Vagina (tissue), 2 donors: ENCODE measurements at regions not wholly inside any gene's neighbourhood (a gene's known extent, or its start where the extent isn't known, plus 50 kb on each side); places are given as distances from the start of the nearest gene placed in this dataset.

Source experiments
- POLR2A ChIP-seq, 2 donors: fragments of 450-650 bp; IDR thresholded peaks; one replicate each; pipeline ENCODE4 v1.6.1; 2017; ENCODE audit warnings: antibody characterized with exemption in 2 of 2, mild to moderate bottlenecking in 2 of 2, moderate library complexity in 2 of 2
- POLR2AphosphoS5 ChIP-seq, 2 donors: sonication (generic); formaldehyde crosslinking; IDR thresholded peaks; one replicate each; pipeline ENCODE4 v1.9.0; 2017; ENCODE audit warnings: antibody characterized with exemption in 2 of 2, mild to moderate bottlenecking in 2 of 2, low read depth in 1 of 2; ENCODE audit not compliant: insufficient read depth in 1 of 2
- TF ChIP-seq, protein P1 (sequence below), 3 experiments: fragments of 450-650 bp in 2 of 3; fragments of 200-600 bp in 1 of 3; sonication (generic) in 1 of 3; IDR thresholded peaks; one replicate each; pipeline ENCODE4 v1.5.1; 2017 to 2019; ENCODE audit warnings: antibody characterized with exemption in 3 of 3, mild to moderate bottlenecking in 2 of 3, moderate library complexity in 2 of 3

DNA sequence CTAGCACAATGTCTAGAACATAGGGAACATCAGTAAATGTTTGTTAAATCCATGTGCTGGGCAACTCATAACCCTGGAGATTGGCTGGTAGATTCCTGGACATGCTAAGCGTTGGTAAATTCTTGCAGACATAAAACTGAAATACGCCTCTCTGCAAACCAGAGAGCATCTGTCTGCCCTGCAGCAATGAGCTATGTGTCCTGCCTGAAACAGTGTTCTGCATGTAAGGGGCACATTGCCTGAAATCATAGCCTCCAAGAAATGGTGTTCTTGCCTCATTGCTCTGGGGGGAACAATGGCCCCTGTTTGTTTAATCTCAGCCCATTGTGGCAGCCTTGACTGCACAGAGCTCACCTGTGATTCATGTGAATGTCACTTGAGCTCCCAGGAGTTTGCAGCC, 113.5 kb upstream of the CCL2 start:
- TF ChIP-seq POLR2A (IDR thresholded peaks at IDR 0.05) (no peak), POLR2AphosphoS5 (IDR thresholded peaks at IDR 0.05; ENCODE audit: insufficient read depth in 1 of 2, low read depth in 1 of 2) (no peak)
- TF ChIP-seq, protein P1, sequence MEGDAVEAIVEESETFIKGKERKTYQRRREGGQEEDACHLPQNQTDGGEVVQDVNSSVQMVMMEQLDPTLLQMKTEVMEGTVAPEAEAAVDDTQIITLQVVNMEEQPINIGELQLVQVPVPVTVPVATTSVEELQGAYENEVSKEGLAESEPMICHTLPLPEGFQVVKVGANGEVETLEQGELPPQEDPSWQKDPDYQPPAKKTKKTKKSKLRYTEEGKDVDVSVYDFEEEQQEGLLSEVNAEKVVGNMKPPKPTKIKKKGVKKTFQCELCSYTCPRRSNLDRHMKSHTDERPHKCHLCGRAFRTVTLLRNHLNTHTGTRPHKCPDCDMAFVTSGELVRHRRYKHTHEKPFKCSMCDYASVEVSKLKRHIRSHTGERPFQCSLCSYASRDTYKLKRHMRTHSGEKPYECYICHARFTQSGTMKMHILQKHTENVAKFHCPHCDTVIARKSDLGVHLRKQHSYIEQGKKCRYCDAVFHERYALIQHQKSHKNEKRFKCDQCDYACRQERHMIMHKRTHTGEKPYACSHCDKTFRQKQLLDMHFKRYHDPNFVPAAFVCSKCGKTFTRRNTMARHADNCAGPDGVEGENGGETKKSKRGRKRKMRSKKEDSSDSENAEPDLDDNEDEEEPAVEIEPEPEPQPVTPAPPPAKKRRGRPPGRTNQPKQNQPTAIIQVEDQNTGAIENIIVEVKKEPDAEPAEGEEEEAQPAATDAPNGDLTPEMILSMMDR (IDR thresholded peaks at IDR 0.05): no peak
